Hematopoietic multipotent progenitor cell treated with erythropoietin and hydrocortisone succinate and interleukin-3 and kit ligand, for 8 days (in vitro differentiated cells): ENCODE measurements at regions not wholly inside any gene's neighbourhood (a gene's known extent, or its start where the extent isn't known, plus 50 kb on each side); places are given as distances from the start of the nearest gene placed in this dataset.

Experiments used
- DNase-seq: peaks from one replicate; pipeline ENCODE4 v3.0.0-alpha.2; 2015

- DNase-seq = no peak
Observed at GRCh38 chrX:80098038-80098437, 83.5 kb downstream of the TBX22 start.

DNA sequence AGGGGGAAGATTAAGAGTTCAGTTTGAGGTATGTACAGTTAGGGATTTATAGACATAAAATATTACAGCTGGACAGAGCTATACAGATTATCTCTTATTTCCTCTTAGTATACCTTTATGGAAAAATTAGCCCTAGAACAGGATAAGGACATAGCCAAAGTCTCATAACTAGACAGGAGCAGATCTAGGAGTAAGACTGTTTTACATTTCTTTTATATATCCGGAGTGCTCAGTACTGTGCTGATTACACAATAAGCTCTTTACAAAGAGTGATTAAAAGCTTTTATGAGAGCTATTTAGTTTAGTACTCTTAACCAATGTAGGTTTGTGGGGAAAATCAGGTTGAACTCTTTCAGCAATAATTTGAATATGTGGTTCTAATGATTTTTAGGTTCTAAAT is 105.8 kb downstream of the TBX22 start:
- DNase-seq = no peak

DNA sequence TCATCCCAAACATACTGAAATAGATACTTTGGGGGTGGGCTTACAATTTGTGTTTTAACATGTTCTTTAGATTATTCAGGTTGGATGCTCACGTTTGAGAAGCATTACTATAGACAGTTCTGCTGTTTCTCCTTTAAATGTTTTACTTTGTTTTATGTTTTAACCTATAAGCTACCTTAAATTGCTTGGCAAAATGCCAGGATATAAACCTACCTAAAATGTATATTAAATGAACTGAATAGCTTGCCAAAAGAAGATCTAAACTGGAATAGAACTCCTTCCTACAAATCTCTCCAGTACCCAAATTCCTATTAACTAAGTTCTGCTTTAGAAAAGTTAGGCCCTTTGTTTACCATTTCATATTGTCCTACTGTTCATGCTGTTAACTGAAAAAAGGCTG is 124.4 kb downstream of the TBX22 start:
- DNase-seq = no peak

DNA sequence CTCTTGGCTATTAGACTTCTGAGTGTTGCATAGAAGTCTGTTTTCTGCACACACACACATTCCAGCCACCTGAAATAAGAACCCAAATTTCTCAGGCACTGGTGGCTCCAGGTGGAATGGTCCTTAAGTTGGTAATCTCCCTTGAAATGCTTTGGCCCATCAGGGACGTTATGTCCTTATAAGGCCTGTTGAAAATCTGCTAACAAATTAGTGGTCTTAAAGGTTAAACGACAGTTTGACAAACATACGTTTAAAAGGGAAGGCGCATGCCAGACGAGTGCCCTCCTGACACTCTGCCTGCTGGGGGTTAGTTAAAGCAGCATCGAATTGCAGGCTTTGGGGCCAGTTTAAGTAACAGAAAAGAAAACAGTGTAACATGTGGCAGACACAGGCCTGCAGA is 125.0 kb downstream of the TBX22 start:
- DNase-seq = no peak

DNA sequence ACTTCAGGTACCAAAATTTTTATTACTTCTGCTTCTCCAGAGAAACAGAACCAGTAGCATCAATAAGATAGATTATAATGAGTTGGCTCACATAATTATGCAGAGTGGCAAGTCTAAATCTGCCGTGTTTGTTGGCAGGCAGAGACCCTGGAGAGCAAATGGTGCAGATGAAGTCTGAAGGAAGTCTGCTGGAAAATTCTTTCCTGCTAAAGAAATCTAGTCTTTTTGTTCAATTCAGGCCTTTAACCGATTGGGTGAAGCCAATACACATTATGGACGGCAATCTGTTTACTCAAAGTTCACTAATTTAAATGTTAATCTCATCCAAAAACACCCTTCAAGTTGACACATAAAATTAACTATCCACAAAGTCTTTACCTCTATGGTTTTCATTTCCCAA is 156.0 kb downstream of the TBX22 start:
- no peak for DNase-seq

- no peak for DNase-seq
Observed at GRCh38 chrX:80173261-80173660, 158.7 kb downstream of the TBX22 start.

DNA sequence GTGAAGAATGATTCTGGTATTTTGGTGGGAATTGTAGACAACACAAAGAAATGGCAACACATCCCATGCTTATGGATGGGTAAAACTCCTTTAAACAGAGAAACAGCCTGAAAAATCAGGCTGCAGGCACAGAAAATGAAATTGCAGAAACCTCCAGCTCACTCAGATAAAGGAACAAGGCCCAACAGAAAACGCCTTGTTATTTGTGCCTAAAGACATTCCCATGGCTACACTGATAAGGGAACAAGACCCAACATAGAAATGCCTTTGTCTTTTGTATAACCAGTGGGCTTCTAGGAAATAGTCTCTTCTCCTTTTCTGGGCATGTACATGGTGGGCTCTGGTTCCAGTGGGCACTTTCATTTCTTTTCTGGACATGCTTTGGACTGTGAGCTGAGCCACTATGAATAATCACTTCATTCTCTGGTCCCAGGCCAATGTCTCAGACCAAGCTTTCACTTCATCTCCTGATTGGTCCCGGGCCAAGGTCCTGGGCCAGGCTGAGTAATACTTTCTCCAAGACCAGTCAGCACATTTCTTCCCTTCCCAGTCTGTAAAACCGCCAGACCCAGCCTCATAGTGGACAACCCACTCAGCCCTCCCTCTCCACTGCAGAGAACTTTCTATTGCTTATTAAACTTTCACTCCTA is 160.5 kb downstream of the TBX22 start:
- DNase-seq = no peak

GRCh38 chrX:80181079-80181478 is 166.5 kb downstream of the TBX22 start:
- peak; percentile 1 for DNase-seq

- no peak for DNase-seq
Observed at GRCh38 chrX:80184854-80185253, 170.3 kb downstream of the TBX22 start.

- no peak for DNase-seq
Observed at GRCh38 chrX:80206647-80207046, 192.1 kb downstream of the TBX22 start.

DNA sequence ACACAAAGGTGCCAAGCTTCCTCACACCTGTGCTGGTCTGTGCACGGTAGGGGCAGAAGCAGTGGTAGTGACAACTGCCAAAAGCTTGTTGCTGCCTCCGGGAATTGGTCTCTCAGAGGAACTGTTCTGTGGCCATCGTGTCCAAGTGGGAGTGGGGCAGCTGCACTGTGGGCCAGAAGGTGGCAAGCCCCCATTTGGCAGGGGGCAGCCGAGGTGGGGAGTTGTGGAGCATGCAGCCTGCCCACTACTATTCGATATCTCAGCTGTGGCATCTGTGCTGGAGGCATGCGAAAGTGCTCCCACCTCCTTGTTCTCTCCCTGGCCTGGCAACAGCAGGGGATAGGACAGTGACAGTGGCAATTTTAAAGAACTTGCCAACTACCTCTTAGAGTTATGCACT is 192.8 kb downstream of the TBX22 start:
- no peak for DNase-seq

DNA sequence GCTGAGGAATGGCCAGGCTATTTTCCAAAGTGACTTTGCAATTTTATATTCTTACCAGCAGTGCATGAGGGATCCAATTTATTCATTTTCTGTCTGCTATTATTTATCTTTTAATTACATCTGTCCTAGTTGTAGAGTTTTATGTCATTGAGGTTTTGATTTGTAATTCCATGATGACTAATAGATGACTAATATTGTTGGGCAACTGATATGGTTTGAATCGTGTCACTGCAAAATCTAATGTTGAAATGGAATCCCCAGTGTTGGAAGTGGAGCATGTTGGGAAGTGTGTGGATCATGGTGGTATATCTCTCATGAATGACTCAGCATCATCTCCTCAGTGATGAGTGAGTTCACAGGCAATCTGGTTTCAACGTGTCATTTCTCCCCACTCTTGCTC is 201.5 kb downstream of the TBX22 start:
- DNase-seq = no peak

DNA sequence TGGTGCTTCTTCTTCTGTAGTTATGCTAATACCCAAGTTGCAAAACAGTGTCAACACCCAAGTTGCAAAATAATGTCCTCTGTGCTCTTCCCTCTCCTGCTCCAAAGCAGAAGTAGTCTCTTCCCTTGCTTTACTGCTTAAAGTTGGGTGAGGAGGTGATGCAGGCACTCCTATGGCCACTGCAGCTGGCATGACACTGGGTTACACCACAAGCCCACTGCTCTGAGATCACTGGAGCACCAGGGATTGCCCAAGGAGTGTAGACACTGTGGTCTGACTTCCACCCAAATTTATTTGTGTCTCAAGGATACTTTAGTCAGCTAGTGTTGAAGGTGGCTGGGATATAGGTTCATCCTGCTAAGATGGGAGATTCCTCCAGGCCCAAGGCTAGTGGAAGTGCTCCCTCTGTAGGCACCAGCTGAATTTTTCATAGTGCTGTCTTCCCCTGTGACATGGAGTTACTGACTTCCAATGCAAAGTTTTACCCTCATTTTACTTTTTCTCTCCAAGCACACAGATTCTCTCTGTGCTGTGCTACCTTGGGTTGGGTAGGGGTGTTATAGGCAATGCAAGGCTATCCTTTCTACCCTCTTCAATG is 196.2 kb upstream of the TENT5D start:
- DNase-seq = peak; percentile 1

DNA sequence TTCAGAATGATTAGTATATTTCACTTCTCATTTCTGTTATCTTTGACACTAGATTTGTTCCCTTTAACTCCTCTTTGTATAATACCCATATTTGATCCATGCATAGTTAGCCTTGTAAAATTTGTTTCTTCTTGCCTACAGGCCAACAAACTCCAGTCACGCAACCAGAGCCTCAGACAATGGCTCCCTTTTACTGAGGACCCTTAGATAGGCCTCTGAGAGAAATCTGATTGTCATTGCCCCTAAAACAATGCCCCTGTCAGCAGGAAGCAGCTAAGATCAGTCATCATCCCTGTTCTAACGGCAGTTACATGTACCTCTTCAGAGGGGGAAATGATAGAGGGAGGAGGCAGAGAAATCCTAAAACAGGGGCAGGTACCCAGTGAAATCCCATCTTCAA is 190.6 kb upstream of the TENT5D start:
- no peak for DNase-seq

DNA sequence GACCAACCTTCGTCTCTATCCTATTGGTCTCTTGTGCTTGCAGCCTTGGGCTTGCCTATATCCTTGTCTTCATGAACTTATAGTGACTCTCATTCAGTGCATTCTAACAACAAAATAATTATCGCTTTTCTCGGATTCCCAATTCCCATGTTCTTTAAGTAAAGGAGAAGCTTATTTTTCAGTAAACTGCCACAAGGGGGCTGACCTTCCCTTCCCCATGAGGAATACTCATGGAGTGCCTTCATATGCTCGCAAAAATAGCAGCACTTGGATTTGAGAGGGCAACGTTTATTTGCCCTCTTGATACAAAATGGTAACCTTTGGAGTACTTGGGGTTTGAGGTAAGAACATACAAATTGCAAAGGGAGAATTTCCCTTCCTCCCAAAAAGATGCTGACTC is 183.2 kb upstream of the TENT5D start:
- no peak for DNase-seq

DNA sequence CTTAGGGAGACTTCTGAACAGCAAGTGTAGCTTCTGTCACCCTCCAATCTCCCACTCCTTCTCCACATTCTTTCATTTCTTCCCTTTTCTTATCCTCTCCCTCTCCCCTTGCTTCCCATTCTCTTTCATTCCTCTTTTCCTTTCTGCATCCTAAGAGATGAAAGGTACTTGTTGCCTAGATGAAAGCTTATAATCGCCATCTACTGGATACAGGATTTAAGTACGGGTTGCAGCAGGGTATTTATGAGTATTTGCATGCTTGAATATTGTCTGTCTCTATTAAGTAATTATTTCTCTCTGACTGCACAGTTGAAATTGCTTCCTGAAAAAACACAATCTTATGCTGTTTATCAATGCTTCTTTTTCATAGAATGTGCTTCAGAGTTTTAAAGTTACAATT is 174.0 kb upstream of the TENT5D start:
- no peak for DNase-seq

DNA sequence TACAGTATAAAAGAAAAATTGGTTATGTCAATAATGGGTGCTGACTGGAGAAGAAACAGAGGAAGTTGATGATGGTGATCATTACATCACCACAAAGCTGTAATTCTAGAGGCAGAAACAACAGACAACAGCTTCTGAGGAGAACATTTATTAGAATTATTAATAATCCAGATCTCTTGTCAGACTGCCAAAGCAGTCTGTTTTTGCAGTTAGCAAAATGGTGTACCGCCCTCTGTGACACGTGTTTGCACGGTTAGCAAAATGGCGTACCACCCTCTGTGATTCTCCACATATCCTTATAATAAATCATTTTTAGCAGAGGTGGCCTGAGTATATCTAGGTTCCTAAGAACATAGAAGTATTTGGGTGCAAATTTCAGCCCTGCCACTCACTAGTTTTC is 154.0 kb upstream of the TENT5D start:
- no peak for DNase-seq

DNA sequence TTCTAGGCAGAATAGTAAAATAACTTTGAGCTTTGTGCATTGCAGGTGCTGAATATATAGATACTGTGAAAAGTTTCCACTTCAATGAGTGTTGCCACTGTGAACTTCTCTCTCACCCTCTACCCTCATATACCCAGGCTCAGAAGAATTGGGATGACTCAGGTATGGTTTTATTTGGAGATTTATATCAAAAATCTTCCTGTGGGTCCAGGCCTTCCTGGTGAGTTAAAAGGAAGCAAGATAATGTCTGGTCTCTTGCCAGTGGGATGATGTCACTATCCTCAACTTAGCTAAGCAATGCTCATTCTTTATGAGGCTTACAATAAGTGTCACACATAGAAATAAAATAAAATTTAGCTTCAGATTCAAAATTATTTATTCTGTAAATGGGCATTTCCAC is 153.3 kb upstream of the TENT5D start:
- no peak for DNase-seq

DNA sequence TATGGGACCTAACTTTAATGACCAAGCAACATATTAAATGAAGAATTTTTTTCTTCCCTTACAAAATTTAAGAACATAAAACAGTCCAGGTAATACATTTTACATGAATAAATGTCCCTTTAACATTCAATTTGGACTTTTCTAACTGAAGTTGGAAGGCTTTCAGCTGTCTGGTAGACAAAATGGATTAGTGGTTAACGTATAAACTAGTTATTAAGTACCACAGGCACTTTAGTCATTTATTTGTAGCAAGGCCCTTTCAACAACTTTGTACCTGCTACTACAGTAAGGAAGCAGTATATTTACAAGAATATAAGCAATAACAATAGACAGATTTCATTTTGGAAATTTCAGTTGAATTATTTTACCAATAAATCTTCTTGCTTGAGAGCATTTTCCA is 152.5 kb upstream of the TENT5D start:
- no peak for DNase-seq

- no peak for DNase-seq
Observed at GRCh38 chrX:80282535-80282934, 137.7 kb upstream of the TENT5D start.

GRCh38 chrX:80285131-80285773 is 135.0 kb upstream of the TENT5D start:
- peak; percentile 46 for DNase-seq

DNA sequence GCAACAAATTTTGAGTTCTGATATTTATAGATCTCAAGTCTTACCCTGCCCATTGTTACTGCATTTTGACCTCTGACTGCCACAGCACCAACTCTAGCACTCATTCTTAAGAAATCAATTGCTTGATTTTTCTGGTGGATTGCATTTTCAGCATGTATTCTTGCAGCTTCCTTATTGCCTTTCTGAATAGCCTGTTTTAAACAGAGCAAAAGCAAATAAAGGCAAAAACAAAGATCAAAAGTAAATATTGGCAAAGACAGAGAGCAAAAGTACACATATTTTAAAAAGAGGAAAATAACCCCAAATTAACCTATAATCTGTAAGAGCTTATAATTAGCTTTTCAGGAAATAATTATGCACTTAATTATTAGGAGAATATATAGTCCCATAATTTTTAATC is 129.4 kb upstream of the TENT5D start:
- DNase-seq = no peak

DNA sequence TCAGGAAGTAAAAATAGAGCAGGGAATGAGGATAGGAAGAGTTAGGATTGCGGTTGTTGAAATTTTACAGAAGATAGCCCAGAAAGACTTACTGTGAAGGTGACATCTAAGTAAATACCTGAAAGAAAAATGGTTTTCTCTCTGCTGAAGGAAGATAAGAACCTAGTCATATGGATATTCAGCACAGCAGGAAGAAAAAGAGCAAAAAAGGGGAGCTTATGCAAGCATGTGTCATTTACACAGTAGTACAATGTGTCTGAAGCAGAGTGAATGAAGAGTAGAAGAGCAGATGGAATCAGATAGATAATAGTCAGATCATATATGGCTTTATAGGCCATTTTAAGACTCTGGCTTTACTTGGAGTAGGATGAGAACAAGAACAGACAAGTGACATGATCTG is 126.9 kb upstream of the TENT5D start:
- no peak for DNase-seq

- no peak for DNase-seq
Observed at GRCh38 chrX:80306007-80306406, 114.2 kb upstream of the TENT5D start.

DNA sequence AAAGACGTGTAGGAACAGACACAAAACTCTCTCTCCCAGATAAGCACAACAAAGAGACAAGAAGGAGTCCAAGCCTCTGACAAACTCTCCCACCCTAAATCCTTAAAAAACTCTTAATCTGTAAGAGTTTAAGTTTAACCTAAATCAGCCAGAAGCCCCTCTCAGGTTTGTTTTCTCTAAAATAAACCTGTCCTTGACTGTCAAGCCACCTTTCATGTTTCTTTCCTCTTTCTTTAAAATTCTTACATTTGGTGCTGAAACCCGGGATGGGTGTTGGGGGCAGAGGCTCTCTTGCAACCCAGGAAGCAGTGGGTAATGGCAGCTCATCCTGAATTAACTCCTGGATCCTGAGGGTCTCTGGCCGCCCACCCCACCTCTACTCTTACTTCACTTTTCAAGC is 107.8 kb upstream of the TENT5D start:
- DNase-seq = no peak
